ENCODE measurements at regions not wholly inside any gene's neighbourhood (a gene's known extent, or its start where the extent isn't known, plus 50 kb on each side); places are given as distances from the start of the nearest gene placed in this dataset.

GRCh38 chr3:135412475-135412874, 553.1 kb upstream of the PPP2R3A start:
- Histone ChIP-seq H3K79me2 (replicated peaks; ENCODE audit: insufficient read depth, low read length) (no peaks in the 10 kb centered on the region), H3K9me2 (ENCODE audit: insufficient read depth, low read length) (no peaks in the 10 kb centered on the region), H3K27me3 (ENCODE audit: insufficient read depth, low read depth, low read length) (no peaks in the 10 kb centered on the region), H3K4me3 (ENCODE audit: low read length) (no peak overlapping the region), H3F3A (ENCODE audit: insufficient read depth, low read length, poor library complexity, severe bottlenecking) (no peaks in the 10 kb centered on the region), H3K9ac (ENCODE audit: low read length) (no peak overlapping the region), H4K20me1 (ENCODE audit: insufficient read depth) (no peaks in the 10 kb centered on the region), H3K27ac (ENCODE audit: low read length) (no peak overlapping the region), H3K4me2 (ENCODE audit: low read length) (no peak overlapping the region), H3K9me3 (ENCODE audit: low read length) (no peaks in the 10 kb centered on the region), H2AFZ (ENCODE audit: low read depth, low read length) (no peak overlapping the region), H3K36me3 (ENCODE audit: insufficient read depth, low read length) (no peaks in the 10 kb centered on the region)
- TF ChIP-seq RAD21 (conservative IDR thresholded peaks at IDR 0.05) (no peak), EZH2 (IDR thresholded peaks at IDR 0.05; ENCODE audit: borderline replicate concordance, insufficient read depth, low read length, poor library complexity, severe bottlenecking) (no peak), POLR2AphosphoS5 (IDR thresholded peaks at IDR 0.05) (no peak), TAF1 (IDR thresholded peaks at IDR 0.05; ENCODE audit: low read depth) (no peak), MXI1 (conservative IDR thresholded peaks at IDR 0.05; ENCODE audit: poor library complexity, severe bottlenecking) (no peak), EP300 (conservative IDR thresholded peaks at IDR 0.05; ENCODE audit: poor library complexity, severe bottlenecking) (no peak), CTCF (IDR thresholded peaks at IDR 0.05; ENCODE audit: poor library complexity, severe bottlenecking) (no peak), REST (IDR thresholded peaks at IDR 0.05; ENCODE audit: borderline replicate concordance) (no peak), SMC3 (conservative IDR thresholded peaks at IDR 0.05; ENCODE audit: poor library complexity) (no peak)

GRCh38 chr3:135416182-135416581, 549.3 kb upstream of the PPP2R3A start:
- H3K9me3 ChIP-seq (ENCODE audit: low read length): no peaks in the 10 kb centered on the region
- no peaks in the 10 kb centered on the region for H3K36me3 ChIP-seq (ENCODE audit: insufficient read depth, low read length)
- H3K4me2 ChIP-seq (ENCODE audit: low read length): no peak overlapping the region
- no peak overlapping the region for H3K9ac ChIP-seq (ENCODE audit: low read length)
- H2AFZ ChIP-seq (ENCODE audit: low read depth, low read length): no peak overlapping the region
- TF ChIP-seq MXI1 (conservative IDR thresholded peaks at IDR 0.05; ENCODE audit: poor library complexity, severe bottlenecking): no peak
- TF ChIP-seq CTCF (IDR thresholded peaks at IDR 0.05; ENCODE audit: poor library complexity, severe bottlenecking): no peak
- TF ChIP-seq SMC3 (conservative IDR thresholded peaks at IDR 0.05; ENCODE audit: poor library complexity): no peak
- TF ChIP-seq EZH2 (IDR thresholded peaks at IDR 0.05; ENCODE audit: borderline replicate concordance, insufficient read depth, low read length, poor library complexity, severe bottlenecking): no peak
- no peak for TF ChIP-seq TAF1 (IDR thresholded peaks at IDR 0.05; ENCODE audit: low read depth)
- TF ChIP-seq RAD21 (conservative IDR thresholded peaks at IDR 0.05): no peak
- no peak for TF ChIP-seq POLR2AphosphoS5 (IDR thresholded peaks at IDR 0.05)
- no peak for TF ChIP-seq REST (IDR thresholded peaks at IDR 0.05; ENCODE audit: borderline replicate concordance)
- no peak for TF ChIP-seq EP300 (conservative IDR thresholded peaks at IDR 0.05; ENCODE audit: poor library complexity, severe bottlenecking)
- H3F3A ChIP-seq (ENCODE audit: insufficient read depth, low read length, poor library complexity, severe bottlenecking): no peaks in the 10 kb centered on the region
- H3K4me3 ChIP-seq (ENCODE audit: low read length): no peak overlapping the region
- H3K9me2 ChIP-seq (ENCODE audit: insufficient read depth, low read length): no peaks in the 10 kb centered on the region
- no peaks in the 10 kb centered on the region for H3K79me2 ChIP-seq (replicated peaks; ENCODE audit: insufficient read depth, low read length)
- no peaks in the 10 kb centered on the region for H4K20me1 ChIP-seq (ENCODE audit: insufficient read depth)
- no peaks in the 10 kb centered on the region for H3K27me3 ChIP-seq (ENCODE audit: insufficient read depth, low read depth, low read length)
- H3K27ac ChIP-seq (ENCODE audit: low read length): no peak overlapping the region

All from neural cell (in vitro differentiated cells).